Osteoblast (primary cell): ENCODE measurements at regions not wholly inside any gene's neighbourhood (a gene's known extent, or its start where the extent isn't known, plus 50 kb on each side); places are given as distances from the start of the nearest gene placed in this dataset.
"Not testable (repeated sequence)": the region's sequence is repeated elsewhere in the genome, so short reads cannot be mapped to it uniquely, and the experiment has no call there.

Experiments
- DNase-seq: peaks from one replicate; pipeline ENCODE4 v3.0.0; 2011; ENCODE audit warnings: low spot score, mixed read lengths; ENCODE audit not compliant: insufficient read length; ENCODE audit errors: missing footprints
- H2AFZ ChIP-seq: 2 replicates; pipeline ENCODE4 v1.6.0; 2011; ENCODE audit warnings: mild to moderate bottlenecking, low read length
- H3K27ac ChIP-seq: 2 replicates; pipeline ENCODE4 v1.5.1; 2011; ENCODE audit warnings: mild to moderate bottlenecking, low read depth, low read length, moderate library complexity
- H3K27me3 ChIP-seq: 2 replicates; pipeline ENCODE4 v1.6.0; 2012; ENCODE audit warnings: mild to moderate bottlenecking, control low read depth, inconsistent platforms, low read length, moderate library complexity; ENCODE audit not compliant: insufficient read depth
- H3K36me3 ChIP-seq: 2 replicates; pipeline ENCODE4 v1.5.1; 2011; ENCODE audit warnings: mild to moderate bottlenecking, low read length, control low read depth, moderate library complexity; ENCODE audit not compliant: insufficient read depth
- H3K4me1 ChIP-seq: 2 replicates; pipeline ENCODE4 v1.5.1; 2011; ENCODE audit warnings: mild to moderate bottlenecking, low read length, control low read depth, moderate library complexity; ENCODE audit not compliant: insufficient read depth
- H3K4me2 ChIP-seq: 2 replicates; pipeline ENCODE4 v1.6.0; 2011; ENCODE audit warnings: mild to moderate bottlenecking, low read length; ENCODE audit not compliant: insufficient read depth
- H3K4me3 ChIP-seq: fragments of 200-600 bp; sonication (generic); 3 replicates; pipeline ENCODE4 v1.5.1; 2012; ENCODE audit warnings: mild to moderate bottlenecking, low read length, inconsistent platforms; ENCODE audit not compliant: insufficient read depth
- H3K79me2 ChIP-seq: 2 replicates; pipeline ENCODE4 v1.6.0; 2012; ENCODE audit warnings: mild to moderate bottlenecking, low read length, control low read depth, inconsistent platforms; ENCODE audit not compliant: insufficient read depth
- H3K9me3 ChIP-seq: 2 replicates; pipeline ENCODE4 v1.5.1; 2011; ENCODE audit warnings: low read depth, low read length, control low read depth
- H4K20me1 ChIP-seq: 2 replicates; pipeline ENCODE4 v1.6.0; 2012; ENCODE audit warnings: mild to moderate bottlenecking, low read length, control low read depth; ENCODE audit not compliant: insufficient read depth
- CTCF ChIP-seq: IDR thresholded peaks from 2 replicates; pipeline ENCODE4 v1.5.1; 2011; ENCODE audit warnings: mild to moderate bottlenecking, low read depth, low read length, moderate library complexity; ENCODE audit errors: extremely low read depth

- Histone ChIP-seq H3K79me2 (no peaks in the 10 kb centered on the region), H3K4me3 (no peak overlapping the region), H3K36me3 (no peaks in the 10 kb centered on the region), H3K4me1 (no peaks in the 10 kb centered on the region), H4K20me1 (no peaks in the 10 kb centered on the region), H3K9me3 (no peaks in the 10 kb centered on the region), H3K27me3 (no peaks in the 10 kb centered on the region), H3K4me2 (no peak overlapping the region), H2AFZ (no peak overlapping the region), H3K27ac (no peak overlapping the region)
- no peak for DNase-seq
- no peak for TF ChIP-seq CTCF
These were observed 145.5 kb upstream of the POGK start for GRCh38 chr1:166693673-166694297.

GRCh38 chr1:166695115-166695514, 144.2 kb upstream of the POGK start:
- TF ChIP-seq CTCF: no peak
- Histone ChIP-seq H3K4me3 (no peak overlapping the region), H4K20me1 (no peaks in the 10 kb centered on the region), H3K27ac (no peak overlapping the region), H3K4me2 (no peak overlapping the region), H3K9me3 (no peaks in the 10 kb centered on the region), H3K27me3 (no peaks in the 10 kb centered on the region), H2AFZ (no peak overlapping the region), H3K36me3 (no peaks in the 10 kb centered on the region), H3K79me2 (no peaks in the 10 kb centered on the region), H3K4me1 (no peaks in the 10 kb centered on the region)
- DNase-seq: no peak

GRCh38 chr1:166695834-166696233, 143.4 kb upstream of the POGK start:
- H3K79me2 ChIP-seq, H3K27ac ChIP-seq, H3K4me3 ChIP-seq, H3K4me1 ChIP-seq, DNase-seq, H3K4me2 ChIP-seq, H4K20me1 ChIP-seq, H3K27me3 ChIP-seq, H3K36me3 ChIP-seq, H3K9me3 ChIP-seq, H2AFZ ChIP-seq: not testable (repeated sequence)

GRCh38 chr1:166698771-166699170, 140.5 kb upstream of the POGK start:
- H3K4me3 ChIP-seq: no peak overlapping the region
- no peak overlapping the region for H3K4me2 ChIP-seq
- no peaks in the 10 kb centered on the region for H3K36me3 ChIP-seq
- no peaks in the 10 kb centered on the region for H3K4me1 ChIP-seq
- no peaks in the 10 kb centered on the region for H3K9me3 ChIP-seq
- no peaks in the 10 kb centered on the region for H4K20me1 ChIP-seq
- H3K27me3 ChIP-seq: no peaks in the 10 kb centered on the region
- TF ChIP-seq CTCF: no peak
- no peak overlapping the region for H3K27ac ChIP-seq
- no peak for DNase-seq
- no peak overlapping the region for H2AFZ ChIP-seq
- no peaks in the 10 kb centered on the region for H3K79me2 ChIP-seq
